Erythroblast (primary cell): ENCODE measurements at regions not wholly inside any gene's neighbourhood (a gene's known extent, or its start where the extent isn't known, plus 50 kb on each side); places are given as distances from the start of the nearest gene placed in this dataset.

ENCODE experiments used
- GATA1 ChIP-seq: IDR thresholded peaks from 2 replicates; pipeline ENCODE4 v1.6.1; 2011; ENCODE audit warnings: low read depth, mild to moderate bottlenecking, control low read depth, low read length, moderate library complexity
- POLR2A ChIP-seq: IDR thresholded peaks from 2 replicates; pipeline ENCODE4 v1.6.1; 2011; ENCODE audit warnings: mild to moderate bottlenecking, low read length

DNA sequence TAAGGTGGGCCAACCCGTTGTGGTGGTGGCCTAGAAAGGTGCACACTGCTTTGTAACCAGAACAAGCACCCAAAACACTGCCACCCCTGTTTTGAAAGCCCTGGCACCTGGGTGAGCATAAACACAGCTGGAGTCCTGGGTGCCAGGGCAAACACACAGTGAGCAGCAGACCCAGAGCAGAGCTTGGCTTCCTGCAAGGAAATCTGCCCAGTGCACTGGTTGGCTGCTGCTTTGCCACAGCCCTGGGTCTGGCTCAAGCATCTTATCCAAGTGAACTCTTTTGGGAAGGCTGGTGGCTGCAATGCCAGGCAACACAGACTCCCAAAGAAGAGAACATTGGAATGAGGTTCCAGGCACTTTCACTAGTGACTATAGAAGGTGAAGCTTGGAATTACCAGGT lies 145.5 kb upstream of the PDE1C start:
- TF ChIP-seq POLR2A (no peak), GATA1 (no peak)
